Keratinocyte (primary cell): ENCODE measurements at regions not wholly inside any gene's neighbourhood (a gene's known extent, or its start where the extent isn't known, plus 50 kb on each side); places are given as distances from the start of the nearest gene placed in this dataset.

ENCODE experiments used
- DNase-seq: peaks from one replicate; pipeline ENCODE4 v3.0.0-alpha.2; 2011; ENCODE audit warnings: low read depth, missing footprints, low spot score
- FAIRE-seq: peaks from 2 replicates; lab custom pipeline; 2011; peaks lifted over from hg19 to GRCh38; lab: Jason Lieb, UNC
- H2AFZ ChIP-seq: 2 replicates; pipeline ENCODE4 v1.6.0; 2012; ENCODE audit warnings: low read length, control low read depth, inconsistent platforms; ENCODE audit not compliant: control insufficient read depth
- H3K27ac ChIP-seq: 2 replicates; pipeline ENCODE4 v1.5.1; 2011; ENCODE audit warnings: low read length; ENCODE audit not compliant: control insufficient read depth, insufficient read depth
- H3K27me3 ChIP-seq: 3 replicates; pipeline ENCODE4 v1.6.0; 2011; ENCODE audit warnings: low read length; ENCODE audit not compliant: control insufficient read depth, insufficient read depth; ENCODE audit errors: extremely low read depth
- H3K36me3 ChIP-seq, 2 experiments: 2 replicates in 1 of 2; 3 replicates in 1 of 2; pipeline ENCODE4 v1.5.1; 2011; ENCODE audit warnings: low read length in 2 of 2, mild to moderate bottlenecking in 1 of 2; ENCODE audit not compliant: control insufficient read depth in 2 of 2, insufficient read depth in 2 of 2; ENCODE audit errors: extremely low read depth in 1 of 2
- H3K4me1 ChIP-seq: 3 replicates; pipeline ENCODE4 v1.5.1; 2011; ENCODE audit warnings: low read length; ENCODE audit not compliant: control insufficient read depth, insufficient read depth; ENCODE audit errors: extremely low read depth
- H3K4me2 ChIP-seq: 3 replicates; pipeline ENCODE4 v1.6.0; 2011; ENCODE audit warnings: low read depth, low read length; ENCODE audit not compliant: control insufficient read depth, insufficient read depth; ENCODE audit errors: extremely low read depth
- H3K4me3 ChIP-seq, 3 experiments: fragments of 200-600 bp in 1 of 3; sonication (generic) in 1 of 3; 2 replicates in 2 of 3; 3 replicates in 1 of 3; pipeline ENCODE4 v1.5.1; 2011 to 2016; ENCODE audit warnings: low read length in 3 of 3, mild to moderate bottlenecking in 3 of 3, control low read depth in 2 of 3, inconsistent platforms in 1 of 3, low read depth in 1 of 3, mixed read lengths in 1 of 3, mixed run types in 1 of 3, moderate library complexity in 1 of 3; ENCODE audit not compliant: control insufficient read depth in 2 of 3, insufficient read depth in 2 of 3; ENCODE audit errors: extremely low read depth in 1 of 3
- H3K79me2 ChIP-seq: 2 replicates; pipeline ENCODE4 v1.6.0; 2012; ENCODE audit warnings: low read length; ENCODE audit not compliant: control insufficient read depth, insufficient read depth
- H3K9ac ChIP-seq: 3 replicates; pipeline ENCODE4 v1.6.0; 2011; ENCODE audit warnings: low read length; ENCODE audit not compliant: control insufficient read depth, insufficient read depth; ENCODE audit errors: extremely low read depth
- H3K9me1 ChIP-seq: 3 replicates; pipeline ENCODE4 v1.6.0; 2011; ENCODE audit warnings: low read length; ENCODE audit not compliant: control insufficient read depth, insufficient read depth; ENCODE audit errors: extremely low read depth
- H3K9me3 ChIP-seq: 2 replicates; pipeline ENCODE4 v1.5.1; 2012; ENCODE audit warnings: low read depth, low read length; ENCODE audit not compliant: control insufficient read depth
- H4K20me1 ChIP-seq: 3 replicates; pipeline ENCODE4 v1.6.0; 2011; ENCODE audit warnings: low read length; ENCODE audit not compliant: control insufficient read depth, insufficient read depth; ENCODE audit errors: extremely low read depth
- CTCF ChIP-seq, 3 experiments: IDR thresholded peaks in 1 of 3; conservative IDR thresholded peaks in 1 of 3; optimal IDR thresholded peaks in 1 of 3; 2 replicates in 2 of 3; 3 replicates in 1 of 3; pipeline versions ENCODE3 to v1.5.1; 2011; ENCODE audit warnings: low read length in 3 of 3, mild to moderate bottlenecking in 3 of 3, moderate library complexity in 2 of 3, control low read depth in 1 of 3, inconsistent platforms in 1 of 3; ENCODE audit not compliant: insufficient read depth in 2 of 3; ENCODE audit errors: extremely low read depth in 1 of 3
- EZH2 ChIP-seq: IDR thresholded peaks from one replicate; pipeline ENCODE4 v1.6.1; 2012; ENCODE audit warnings: inconsistent platforms, mild to moderate bottlenecking, low read length, moderate library complexity
- dilution Hi-C: fragments of 300-500 bp; cut with MboI; formaldehyde crosslinking; loops from one replicate; pipeline ENCODE4 v1.7.0; 2020; ENCODE audit warnings: low sequenced_read_pairs; ENCODE audit not compliant: extremely low pct_ligation_motif_present

GRCh38 chr3:86388820-86389219, 602.1 kb downstream of the VGLL3 start:
- no peaks in the 10 kb centered on the region for H3K27me3 ChIP-seq
- H2AFZ ChIP-seq = no peak overlapping the region
- H3K36me3 ChIP-seq = no peaks in the 10 kb centered on the region
- H3K27ac ChIP-seq = no peak overlapping the region
- no peak for FAIRE-seq
- no peak overlapping the region for H3K4me3 ChIP-seq
- no peak overlapping the region for H3K9ac ChIP-seq
- dilution Hi-C loops = no loop called here
- DNase-seq = no peak
- H3K79me2 ChIP-seq = no peaks in the 10 kb centered on the region
- H3K9me3 ChIP-seq = no peaks in the 10 kb centered on the region
- H4K20me1 ChIP-seq = no peaks in the 10 kb centered on the region
- H3K4me1 ChIP-seq = no peaks in the 10 kb centered on the region
- no peak overlapping the region for H3K4me2 ChIP-seq
- TF ChIP-seq CTCF (optimal IDR thresholded peaks at IDR 0.05 in 1 of 3, IDR thresholded peaks at IDR 0.05 in 1 of 3, conservative IDR thresholded peaks at IDR 0.05 in 1 of 3; ENCODE audit: extremely low read depth in 1 of 3, insufficient read depth in 2 of 3, low read length in 3 of 3) (no peak), EZH2 (no peak)
- H3K9me1 ChIP-seq = no peaks in the 10 kb centered on the region

- no peaks in the 10 kb centered on the region for H3K36me3 ChIP-seq
- no peak overlapping the region for H3K4me3 ChIP-seq
- H3K4me2 ChIP-seq = no peak overlapping the region
- DNase-seq (no peak), FAIRE-seq (no peak)
- dilution Hi-C loops = no loop called here
- H3K9me1 ChIP-seq = no peaks in the 10 kb centered on the region
- no peak overlapping the region for H3K27ac ChIP-seq
- H3K9ac ChIP-seq = no peak overlapping the region
- no peaks in the 10 kb centered on the region for H3K4me1 ChIP-seq
- no peaks in the 10 kb centered on the region for H3K9me3 ChIP-seq
- TF ChIP-seq CTCF (optimal IDR thresholded peaks at IDR 0.05 in 1 of 3, IDR thresholded peaks at IDR 0.05 in 1 of 3, conservative IDR thresholded peaks at IDR 0.05 in 1 of 3; ENCODE audit: extremely low read depth in 1 of 3, insufficient read depth in 2 of 3, low read length in 3 of 3) = no peak
- no peak for TF ChIP-seq EZH2
- H4K20me1 ChIP-seq = no peaks in the 10 kb centered on the region
- no peak overlapping the region for H2AFZ ChIP-seq
- no peaks in the 10 kb centered on the region for H3K79me2 ChIP-seq
- no peaks in the 10 kb centered on the region for H3K27me3 ChIP-seq
These were observed 608.4 kb downstream of the VGLL3 start for GRCh38 chr3:86382556-86382955.
